ENCODE measurements at regions not wholly inside any gene's neighbourhood (a gene's known extent, or its start where the extent isn't known, plus 50 kb on each side); places are given as distances from the start of the nearest gene placed in this dataset.

- Histone ChIP-seq H3K4me3 (no peak overlapping the region), H3K27me3 (no peaks in the 10 kb centered on the region), H3K4me1 (no peaks in the 10 kb centered on the region), H3K27ac (no peak overlapping the region), H3K36me3 (no peaks in the 10 kb centered on the region), H3K9me3 (peaks cover 12% of the 10 kb centered on the region)
- intact Hi-C loops (cut with DNase I) = no loop called here
- DNase-seq (ENCODE audit: extremely low spot score in 2 of 2) = no peak
- TF ChIP-seq POLR2A (IDR thresholded peaks at IDR 0.05) (no peak), CTCF (IDR thresholded peaks at IDR 0.05) (no peak), POLR2AphosphoS5 (IDR thresholded peaks at IDR 0.05; ENCODE audit: insufficient read depth in 1 of 2, low read depth in 1 of 2) (no peak)
Measured at GRCh38 chr11:115806056-115806455, 301.8 kb upstream of the CADM1 start.

- no peak for TF ChIP-seq POLR2A (IDR thresholded peaks at IDR 0.05)
- no peak for TF ChIP-seq POLR2AphosphoS5 (IDR thresholded peaks at IDR 0.05; ENCODE audit: insufficient read depth in 1 of 2, low read depth in 1 of 2)
- no peak for TF ChIP-seq CTCF (IDR thresholded peaks at IDR 0.05)
- Histone ChIP-seq H3K27ac (no peak overlapping the region), H3K27me3 (no peaks in the 10 kb centered on the region), H3K36me3 (no peaks in the 10 kb centered on the region), H3K4me1 (no peaks in the 10 kb centered on the region), H3K9me3 (peaks cover 5% of the 10 kb centered on the region), H3K4me3 (no peak overlapping the region)
- intact Hi-C loops (cut with DNase I) = no loop called here
- peak in 1 of 2 donors; percentile 64 for DNase-seq (ENCODE audit: extremely low spot score in 2 of 2)
Measured at GRCh38 chr11:115803073-115803740, 299.0 kb upstream of the CADM1 start.

- DNase-seq (ENCODE audit: extremely low spot score in 2 of 2) = no peak
- Histone ChIP-seq H3K27ac (no peak overlapping the region), H3K36me3 (no peaks in the 10 kb centered on the region), H3K27me3 (no peaks in the 10 kb centered on the region), H3K9me3 (peaks cover 5% of the 10 kb centered on the region), H3K4me3 (no peak overlapping the region), H3K4me1 (no peaks in the 10 kb centered on the region)
- intact Hi-C loops (cut with DNase I) = no loop called here
- TF ChIP-seq POLR2AphosphoS5 (IDR thresholded peaks at IDR 0.05; ENCODE audit: insufficient read depth in 1 of 2, low read depth in 1 of 2) (no peak), POLR2A (IDR thresholded peaks at IDR 0.05) (no peak), CTCF (IDR thresholded peaks at IDR 0.05) (no peak)
Measured at GRCh38 chr11:115802641-115803040, 298.4 kb upstream of the CADM1 start.

GRCh38 chr11:115792903-115793302 lies 288.7 kb upstream of the CADM1 start:
- H3K4me3 ChIP-seq = no peak overlapping the region
- no peaks in the 10 kb centered on the region for H3K27me3 ChIP-seq
- DNase-seq (ENCODE audit: extremely low spot score in 2 of 2) = no peak
- H3K36me3 ChIP-seq = no peaks in the 10 kb centered on the region
- no peaks in the 10 kb centered on the region for H3K4me1 ChIP-seq
- no peak overlapping the region for H3K27ac ChIP-seq
- intact Hi-C loops (cut with DNase I) = no loop called here
- no peaks in the 10 kb centered on the region for H3K9me3 ChIP-seq
- TF ChIP-seq POLR2A (IDR thresholded peaks at IDR 0.05) (no peak), CTCF (IDR thresholded peaks at IDR 0.05) (no peak), POLR2AphosphoS5 (IDR thresholded peaks at IDR 0.05; ENCODE audit: insufficient read depth in 1 of 2, low read depth in 1 of 2) (no peak)

- H3K36me3 ChIP-seq = no peaks in the 10 kb centered on the region
- H3K4me3 ChIP-seq = no peak overlapping the region
- no peaks in the 10 kb centered on the region for H3K4me1 ChIP-seq
- H3K9me3 ChIP-seq = no peaks in the 10 kb centered on the region
- no peaks in the 10 kb centered on the region for H3K27me3 ChIP-seq
- DNase-seq (ENCODE audit: extremely low spot score in 2 of 2) = no peak
- H3K27ac ChIP-seq = no peak overlapping the region
- no peak for TF ChIP-seq CTCF (IDR thresholded peaks at IDR 0.05)
- intact Hi-C loops (cut with DNase I) = no loop called here
Measured at GRCh38 chr11:115787302-115787701, 283.1 kb upstream of the CADM1 start.
